Activated T-helper 1 cell treated with anti-CD3 and anti-CD28 coated beads, Interleukin-2, amount 50 U/mL, for 16 hours (primary cell): ENCODE measurements at regions not wholly inside any gene's neighbourhood (a gene's known extent, or its start where the extent isn't known, plus 50 kb on each side); places are given as distances from the start of the nearest gene placed in this dataset.

Source experiments
- DNase-seq, 2 donors: peaks; one replicate each; pipeline ENCODE4 v3.0.0-alpha.2; 2020; ENCODE audit warnings: low read depth in 1 of 2, low spot score in 1 of 2

DNA sequence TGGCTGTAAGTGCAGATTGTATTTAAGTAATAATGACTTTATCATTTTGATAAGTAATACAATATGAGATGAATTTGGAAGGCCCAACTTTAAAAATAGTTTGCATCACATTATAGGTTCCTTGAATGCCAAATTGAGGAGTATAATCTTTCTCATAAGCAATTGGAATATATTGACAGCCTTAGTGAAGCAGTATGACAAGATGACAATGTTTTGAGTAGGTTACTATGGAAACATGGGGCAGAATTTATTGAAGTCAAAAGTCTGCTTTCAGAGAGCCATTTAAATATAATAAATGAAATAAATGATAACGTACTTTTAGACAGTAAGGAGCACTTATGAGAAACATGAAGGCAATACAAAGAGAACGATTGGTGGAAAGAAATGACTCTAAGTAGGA, 776.4 kb downstream of the TECRL start:
- DNase-seq: no peak

DNA sequence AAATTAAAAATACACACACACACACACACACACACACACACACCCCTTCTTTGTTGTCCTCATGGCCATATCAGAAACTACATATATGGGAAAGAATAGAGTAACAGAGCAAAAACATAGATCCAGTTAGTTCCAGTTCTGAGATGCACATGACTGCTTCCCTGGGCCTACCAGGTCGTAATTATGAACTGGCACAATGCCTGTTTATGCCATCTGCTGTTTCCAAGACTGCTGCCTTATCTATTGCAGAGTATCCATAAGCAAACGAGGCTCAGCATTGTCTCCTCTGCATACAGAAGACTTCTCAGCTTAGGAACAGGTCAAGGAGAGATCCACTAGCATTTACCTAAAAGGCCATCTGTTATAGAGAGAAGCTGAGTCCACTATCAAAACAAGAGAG, 789.0 kb downstream of the TECRL start:
- no peak for DNase-seq

DNA sequence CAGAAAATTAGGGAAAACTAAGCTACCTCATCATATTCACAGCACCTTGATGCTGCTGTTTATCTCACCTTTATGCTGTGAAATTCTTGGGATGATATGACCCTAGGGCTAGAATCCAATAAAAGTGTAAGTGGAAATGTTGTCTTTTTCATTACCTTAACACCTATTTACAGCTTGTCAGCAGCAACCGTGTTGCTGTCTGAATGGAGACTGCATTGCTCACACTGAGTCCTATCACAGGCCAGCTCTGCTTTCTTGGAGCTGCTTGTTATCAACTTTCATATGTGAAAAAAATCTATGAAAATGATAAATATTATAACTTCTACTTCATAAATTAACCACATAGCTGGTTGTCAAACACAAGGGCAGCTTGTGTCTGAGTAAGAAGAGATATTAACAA, 789.5 kb downstream of the TECRL start:
- no peak for DNase-seq

DNA sequence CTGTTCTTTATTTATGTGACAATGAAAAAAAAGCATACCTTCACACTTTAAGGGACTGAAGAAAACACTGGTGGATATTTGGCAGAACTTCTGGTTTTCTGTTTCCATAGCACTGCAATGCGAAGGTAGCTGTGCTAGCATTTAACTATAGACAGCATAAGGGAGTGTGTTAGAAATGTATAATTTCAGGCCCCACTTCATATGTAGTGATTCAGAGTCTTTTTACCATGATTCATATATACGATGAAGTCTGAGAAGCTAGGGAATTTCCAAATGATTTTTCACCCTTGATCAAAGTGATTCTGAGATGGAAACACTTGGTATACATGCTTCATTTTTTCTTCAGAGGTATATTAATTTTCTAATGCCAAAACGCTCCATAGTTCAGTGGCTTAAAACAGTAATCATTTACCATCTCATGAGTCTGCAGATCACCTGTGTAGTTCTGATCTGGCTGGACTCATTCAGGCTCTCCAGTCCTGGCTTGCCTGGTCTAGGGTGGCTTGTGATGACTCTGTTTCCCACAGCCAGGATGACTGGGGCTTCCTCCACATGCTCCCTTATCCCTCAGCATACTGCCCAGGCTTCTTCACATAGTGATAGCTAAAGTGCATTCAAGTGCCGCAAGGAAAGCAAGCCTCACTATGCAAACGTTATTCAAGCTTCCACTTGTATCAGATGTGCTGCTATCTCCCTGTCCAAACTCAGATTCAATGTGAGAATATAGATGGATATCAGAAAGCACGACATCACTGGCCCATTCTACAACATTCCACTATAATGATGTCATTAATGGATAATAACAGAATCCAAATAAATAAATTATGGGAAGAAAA, 790.1 kb downstream of the TECRL start:
- DNase-seq: no peak

DNA sequence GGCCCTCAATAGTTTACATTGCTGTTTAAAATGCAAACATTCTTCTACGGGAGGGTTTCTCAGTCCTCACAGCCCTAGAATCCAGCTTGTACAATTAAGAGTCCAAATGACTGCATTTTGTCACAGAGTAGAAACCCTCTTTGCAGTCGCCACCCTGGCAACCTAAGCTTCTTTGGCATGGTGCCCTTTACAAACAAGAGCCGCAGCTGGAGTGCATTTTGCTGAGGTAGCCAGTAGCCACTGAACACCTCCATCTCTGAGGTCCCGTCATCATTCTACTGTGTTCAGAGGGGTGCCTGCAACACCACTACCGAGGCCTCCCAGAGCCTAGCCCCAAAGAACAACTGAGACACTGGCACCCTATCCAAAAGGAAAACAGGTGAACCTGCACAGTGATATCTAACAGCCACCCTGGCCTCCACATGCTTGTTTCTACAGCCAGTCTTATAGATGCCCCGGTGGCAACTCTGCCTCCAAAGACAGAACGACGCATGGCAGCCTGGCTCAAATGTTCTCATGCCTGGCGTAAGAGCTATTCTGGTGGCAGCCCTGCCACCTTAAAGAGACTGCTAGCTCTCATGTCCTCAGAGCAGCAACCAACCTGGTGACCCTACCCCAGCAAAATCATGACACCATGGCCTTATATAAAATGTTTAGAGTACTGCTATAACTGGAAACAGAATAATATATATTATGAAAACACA, 801.9 kb downstream of the TECRL start:
- no peak for DNase-seq

DNA sequence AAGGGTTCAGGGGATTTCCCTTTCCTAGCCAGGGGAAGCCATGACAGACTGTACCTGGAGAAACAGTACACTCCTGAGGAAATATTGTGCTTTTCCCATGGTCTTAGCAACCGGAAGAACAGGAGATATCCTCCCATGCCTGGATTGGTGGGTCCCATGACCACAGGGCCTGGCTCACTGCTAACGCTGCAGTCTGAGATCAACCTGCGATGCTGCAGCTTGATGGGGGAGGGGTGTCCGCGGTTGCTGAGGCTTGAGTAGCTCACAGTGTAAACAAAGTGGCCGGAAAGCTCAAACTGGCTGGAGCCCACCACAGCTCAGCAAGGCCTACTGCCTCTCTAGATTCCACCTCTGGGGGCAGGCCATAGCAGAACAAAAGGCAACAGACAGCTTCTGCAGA, 819.5 kb downstream of the TECRL start:
- DNase-seq: no peak

DNA sequence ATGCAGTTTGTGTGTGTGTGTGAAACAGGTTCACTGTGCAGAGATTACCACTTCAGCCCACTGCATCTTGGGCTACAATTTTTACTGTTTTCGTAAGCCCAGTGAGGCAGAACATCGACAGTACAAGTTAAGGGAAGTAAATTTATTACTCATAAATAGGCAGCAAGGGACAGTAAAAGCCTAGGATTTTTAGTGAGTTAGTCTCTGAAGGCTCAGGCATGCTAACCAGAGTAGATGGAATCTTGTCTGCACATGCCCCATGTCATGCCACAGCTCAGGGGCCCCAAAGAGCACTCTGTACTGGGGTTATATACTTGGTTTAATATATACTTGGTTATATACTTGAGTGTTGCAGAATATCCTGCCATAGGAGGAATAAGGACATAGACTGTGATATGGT, 825.7 kb downstream of the TECRL start:
- DNase-seq: no peak

DNA sequence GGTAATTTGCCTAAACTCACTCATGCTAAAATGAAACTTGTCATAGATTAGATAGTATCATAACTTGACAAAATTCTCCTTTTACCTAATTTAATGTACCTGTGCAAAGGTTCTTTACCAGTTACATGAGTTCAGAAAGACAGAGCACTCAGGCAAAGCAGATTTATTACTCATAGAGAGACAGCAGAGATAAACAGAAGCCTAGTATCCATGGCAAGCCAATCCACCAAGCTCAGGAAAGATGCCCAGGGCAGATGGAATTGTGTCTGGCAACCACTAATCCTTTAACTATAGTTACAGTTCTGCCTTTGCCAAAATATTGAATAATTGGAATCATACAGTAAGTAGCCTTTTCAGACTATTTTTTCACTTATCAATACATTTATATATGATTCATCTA, 826.2 kb downstream of the TECRL start:
- no peak for DNase-seq

DNA sequence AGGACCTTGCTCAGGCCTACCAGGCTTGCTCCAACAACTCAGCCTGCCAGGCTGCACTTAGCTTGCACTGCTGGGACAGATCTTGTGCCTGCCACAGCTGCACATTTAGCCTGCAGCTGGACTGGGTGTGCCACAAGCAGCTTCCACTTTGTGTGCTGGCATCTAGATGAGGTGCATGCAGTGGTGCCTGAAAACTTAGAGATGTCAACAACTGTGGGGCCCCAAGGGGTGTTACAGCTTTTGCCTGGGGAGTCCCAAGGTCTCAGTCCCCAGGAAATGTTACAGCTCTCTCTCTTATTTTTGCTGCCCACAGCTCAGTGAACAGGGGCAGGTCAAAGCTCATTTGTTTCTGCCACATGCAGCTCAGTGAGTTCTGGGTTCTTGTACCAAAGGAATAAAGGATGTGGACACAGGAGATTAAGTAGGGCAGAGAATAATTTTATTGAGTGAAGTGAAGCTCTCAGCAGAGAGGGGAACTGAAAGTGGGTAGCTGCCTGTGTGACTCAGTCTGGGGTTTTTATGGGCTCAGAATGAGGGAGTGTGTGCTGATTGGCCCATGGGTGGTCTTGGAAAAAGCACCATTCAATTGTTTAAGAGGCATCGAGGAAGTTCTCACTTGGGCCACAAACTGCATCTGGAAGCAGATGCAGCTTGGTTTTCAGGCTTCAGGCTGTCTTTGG, 828.3 kb downstream of the TECRL start:
- no peak for DNase-seq

DNA sequence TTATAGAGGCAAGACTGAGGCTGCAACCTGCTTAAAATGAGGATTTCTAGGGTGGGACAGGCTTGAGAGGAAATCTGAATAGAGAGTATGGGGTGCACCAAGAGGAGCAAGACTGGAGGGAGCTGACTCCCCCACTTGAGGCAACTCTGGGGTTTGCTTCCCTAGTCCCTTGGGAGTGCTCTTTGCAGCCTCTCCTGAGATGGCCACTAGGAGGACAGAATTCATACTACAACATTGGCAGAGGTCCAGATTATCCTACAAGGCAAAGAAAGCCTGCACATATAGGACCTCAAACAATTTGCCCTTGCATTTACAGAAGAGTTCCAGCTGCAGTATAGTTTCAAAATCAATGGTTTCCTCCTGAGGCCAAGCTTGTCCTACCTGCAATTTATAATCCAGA, 830.9 kb downstream of the TECRL start:
- no peak for DNase-seq

DNA sequence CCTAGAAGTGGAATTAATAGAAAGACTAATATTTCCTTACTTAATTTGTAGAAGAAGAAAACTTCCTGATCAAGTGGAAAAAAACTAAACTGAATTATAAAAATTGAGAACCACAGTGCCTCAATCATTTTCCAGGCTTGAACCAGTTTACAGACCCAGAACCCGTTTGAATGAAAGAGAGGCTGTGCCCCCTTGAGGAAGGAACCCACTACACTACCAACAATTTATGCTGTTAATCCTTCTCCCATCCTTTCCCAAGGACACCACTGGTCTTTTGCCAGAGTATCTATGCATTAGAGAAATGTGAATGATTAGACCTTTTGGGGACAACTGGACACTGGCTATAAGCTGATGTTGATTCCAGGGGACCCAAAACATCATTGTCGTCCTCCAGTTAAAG, 842.6 kb downstream of the TECRL start:
- no peak for DNase-seq

DNA sequence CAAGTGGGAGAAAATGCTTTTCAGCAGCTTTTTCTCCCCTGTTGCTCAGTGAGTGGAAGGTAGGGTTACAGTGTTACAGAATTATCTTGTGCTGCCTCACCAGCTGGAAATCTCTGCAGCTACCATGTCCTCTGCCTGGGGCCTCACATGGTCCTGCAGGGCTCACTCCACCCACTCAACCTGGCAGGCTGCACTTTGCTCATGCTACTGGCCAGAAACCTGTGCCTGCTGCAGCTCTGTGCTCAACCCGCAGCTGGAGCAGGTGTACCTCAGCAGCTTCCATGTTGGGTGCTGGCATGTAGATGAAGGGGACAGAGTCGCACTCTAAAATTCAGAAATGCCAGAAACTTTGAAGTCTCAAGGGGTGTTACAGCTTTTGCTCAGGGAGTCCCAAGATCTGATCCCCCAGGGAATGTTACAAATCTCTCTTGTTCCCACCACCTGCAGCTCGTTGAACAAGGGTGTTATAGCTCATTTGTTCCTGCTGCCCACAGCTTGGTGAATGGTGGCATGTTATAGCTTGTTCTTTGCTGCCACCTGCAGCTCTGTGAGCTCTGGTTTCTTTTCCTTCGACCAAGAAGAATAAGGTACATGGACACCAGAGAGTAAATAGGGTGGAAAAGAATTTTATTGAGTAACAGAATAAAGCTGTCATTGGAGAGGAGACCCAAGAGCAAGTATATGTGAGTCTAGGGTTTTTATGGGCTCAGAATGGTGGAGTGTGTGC, 845.8 kb downstream of the TECRL start:
- no peak for DNase-seq

DNA sequence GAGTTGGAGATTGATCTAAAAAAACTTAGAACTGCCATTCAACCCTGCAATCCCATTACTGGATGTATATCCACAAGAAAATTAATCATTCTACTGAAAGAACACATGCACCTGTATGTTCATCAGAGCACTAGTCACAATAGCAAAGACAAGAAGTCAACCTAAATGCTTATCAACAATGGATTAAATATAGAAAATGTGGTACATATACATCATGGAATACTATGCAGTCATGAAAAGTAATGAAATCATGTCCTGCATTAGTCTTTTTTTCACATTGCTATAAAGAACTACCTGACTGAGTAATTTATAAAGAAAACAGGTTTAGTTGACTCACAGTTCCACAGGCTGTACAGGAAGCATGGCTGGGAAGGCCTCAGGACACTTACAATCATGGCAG, 850.5 kb downstream of the TECRL start:
- no peak for DNase-seq

DNA sequence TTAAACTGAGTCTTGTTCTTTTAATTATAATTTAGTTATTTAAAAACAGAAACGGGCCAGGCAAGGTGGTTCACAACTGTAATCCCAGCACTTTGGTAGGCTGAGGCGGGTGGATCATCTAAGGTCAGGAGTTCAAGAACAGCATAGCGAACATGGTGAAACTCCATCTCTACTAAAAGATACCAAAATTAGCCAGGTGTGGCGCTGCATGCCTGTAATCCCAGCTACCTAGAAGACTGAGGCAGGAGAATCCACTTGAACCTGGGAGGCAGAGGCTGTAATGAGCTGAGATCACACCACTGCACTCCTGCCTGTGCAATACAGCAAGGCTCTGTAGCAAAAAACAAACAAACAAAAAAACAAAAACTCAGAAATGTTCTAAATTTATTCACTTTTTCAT, 852.9 kb downstream of the TECRL start:
- DNase-seq: no peak

DNA sequence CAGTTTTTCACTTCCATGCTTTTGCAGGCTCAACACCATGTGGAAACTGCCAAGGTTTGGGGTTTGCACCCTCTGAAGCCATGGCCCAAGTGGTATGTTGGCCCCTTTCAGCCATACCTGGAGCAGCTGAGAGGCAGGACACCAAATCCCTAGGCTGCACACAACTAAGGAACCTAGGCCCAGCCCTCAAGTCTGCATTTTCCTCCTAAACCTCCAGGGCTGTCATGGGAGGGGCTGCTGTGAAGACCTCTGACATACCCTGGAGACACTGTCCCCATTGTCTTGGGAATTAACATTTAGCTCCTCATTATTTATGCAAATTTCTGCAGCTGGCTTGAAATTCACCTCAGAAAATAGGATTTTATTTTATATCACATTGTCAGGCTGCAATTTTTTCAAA, 856.1 kb downstream of the TECRL start:
- DNase-seq: no peak

DNA sequence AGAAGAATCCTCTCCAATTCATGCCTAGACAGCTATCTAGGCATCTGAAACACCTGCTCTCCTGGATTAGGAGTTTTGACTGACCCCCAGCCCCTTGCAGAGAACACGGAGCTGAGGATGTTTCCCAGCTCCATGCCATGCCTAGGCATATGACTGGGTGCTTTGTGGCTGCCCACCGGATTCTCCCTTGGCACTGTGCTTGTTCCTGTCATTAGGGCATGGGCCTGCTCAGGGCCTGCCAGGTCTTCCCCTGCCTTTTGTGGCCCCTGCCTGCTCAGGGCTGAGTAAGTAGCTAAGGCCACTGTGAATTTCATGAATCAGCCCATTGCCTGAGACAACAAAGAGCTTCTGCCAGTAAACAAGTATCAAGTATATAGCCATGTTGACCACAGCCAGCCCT, 867.4 kb downstream of the TECRL start:
- DNase-seq: no peak

DNA sequence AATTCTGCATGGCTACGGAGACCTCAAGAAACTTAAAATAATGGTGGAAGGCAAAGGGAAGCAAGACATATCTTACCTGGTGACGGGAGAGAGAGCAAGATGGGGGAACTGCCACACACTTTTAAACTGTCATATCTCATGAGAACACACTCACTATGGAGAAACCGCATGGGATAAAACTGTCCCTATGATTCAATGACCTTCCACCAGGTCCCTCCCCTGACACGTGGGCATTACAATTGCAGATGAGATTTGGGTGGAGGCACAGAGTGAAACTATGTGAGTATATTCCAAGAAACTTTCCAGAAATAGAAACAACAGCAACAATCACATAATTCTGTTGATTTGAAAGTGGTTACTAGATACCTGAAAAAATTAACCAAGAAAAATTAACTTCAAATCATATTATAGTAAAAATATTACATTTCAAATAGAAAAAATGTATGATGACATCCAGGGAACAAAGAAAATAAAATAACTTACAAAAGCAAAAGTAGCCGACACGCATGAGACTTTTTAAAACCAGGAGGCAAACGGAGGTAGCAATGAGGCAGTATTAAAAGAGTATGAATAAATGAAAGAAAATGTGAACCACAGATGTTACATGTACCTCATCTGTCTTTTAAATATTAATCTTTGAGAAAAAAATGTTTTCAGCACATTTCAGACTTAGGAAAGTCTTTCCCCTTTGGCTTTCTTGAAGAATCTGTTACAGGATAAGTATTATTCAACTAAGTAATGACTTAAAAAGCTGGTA, 879.5 kb downstream of the TECRL start:
- DNase-seq: no peak

DNA sequence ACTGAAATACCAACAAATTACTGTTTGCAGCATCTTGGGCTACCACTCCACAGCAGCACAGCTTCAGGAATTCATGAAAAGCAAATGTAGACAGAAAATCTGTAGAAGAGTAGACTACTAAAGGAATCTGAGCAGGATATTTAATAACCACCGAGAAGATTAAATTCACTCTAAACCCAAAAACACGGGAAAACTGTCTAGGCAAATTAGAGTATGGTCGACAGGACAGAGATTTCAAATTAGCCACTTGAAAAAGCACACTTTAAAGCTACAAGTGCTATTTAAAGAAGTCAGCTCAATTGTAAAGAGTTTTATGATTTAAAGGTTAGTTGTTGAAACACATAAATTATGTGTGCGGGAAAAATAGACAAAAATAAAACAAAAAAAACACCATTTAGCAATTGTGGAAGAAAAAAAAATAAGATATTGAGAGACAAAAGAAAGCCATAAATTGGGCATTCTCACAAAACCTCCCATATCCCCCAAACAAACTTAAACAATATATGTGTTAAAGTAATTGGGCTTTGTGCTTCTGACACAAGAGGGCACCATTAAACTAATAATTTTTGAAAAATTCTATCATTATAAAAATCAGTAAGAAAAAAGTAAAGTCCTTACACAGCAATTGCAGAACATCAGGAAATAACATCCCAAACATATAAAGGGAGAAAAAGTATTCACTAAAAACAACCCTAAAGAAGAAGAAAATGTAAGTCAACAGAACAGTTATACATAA, 880.8 kb downstream of the TECRL start:
- no peak for DNase-seq

DNA sequence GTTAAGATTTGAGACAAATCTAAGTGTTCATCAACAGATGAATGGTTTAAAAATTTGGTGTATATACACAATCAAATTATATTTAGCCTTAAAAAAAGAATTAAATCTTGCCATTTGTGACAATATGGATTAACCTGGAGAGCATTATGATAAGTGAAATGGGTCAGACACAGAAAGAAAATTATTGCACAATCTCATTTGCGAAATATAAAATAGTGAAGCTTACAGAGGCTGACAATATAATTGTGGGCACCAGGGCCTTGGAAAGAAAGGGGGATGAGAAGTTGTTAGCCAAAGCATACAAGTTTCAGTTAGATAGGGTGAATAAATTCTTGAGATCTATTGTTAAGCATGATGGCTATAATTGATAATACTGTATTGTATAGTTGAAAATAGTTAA, 883.0 kb downstream of the TECRL start:
- no peak for DNase-seq

DNA sequence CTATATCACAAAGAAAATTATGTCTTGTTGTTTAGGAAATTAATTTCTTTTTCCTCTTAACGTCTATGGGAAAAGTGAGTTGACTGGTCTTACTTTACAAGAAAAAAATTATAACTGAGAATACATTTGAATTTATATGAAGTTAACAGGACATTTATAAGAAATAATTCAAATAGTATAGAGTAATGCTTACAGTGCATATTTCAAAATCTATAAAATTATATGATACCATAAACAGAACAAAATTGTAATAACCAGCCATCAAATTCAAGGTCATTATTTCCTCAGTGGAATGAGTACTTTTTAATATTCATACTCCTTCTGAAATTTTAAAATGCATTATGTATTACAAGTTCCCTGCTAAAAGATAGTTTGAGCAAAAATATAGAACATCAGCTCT, 884.5 kb downstream of the TECRL start:
- DNase-seq: no peak
